ENCODE measurements at regions not wholly inside any gene's neighbourhood (a gene's known extent, or its start where the extent isn't known, plus 50 kb on each side); places are given as distances from the start of the nearest gene placed in this dataset.

- no peak for FAIRE-seq
- Histone ChIP-seq H3K9ac (ENCODE audit: control insufficient read depth, extremely low read depth, insufficient read depth, low read length) (no peak overlapping the region), H3K27ac (ENCODE audit: control insufficient read depth, insufficient read depth, low read length) (no peak overlapping the region), H3K79me2 (ENCODE audit: control insufficient read depth, insufficient read depth, low read length) (no peaks in the 10 kb centered on the region), H4K20me1 (ENCODE audit: control insufficient read depth, extremely low read depth, insufficient read depth, low read length) (no peaks in the 10 kb centered on the region), H3K4me2 (ENCODE audit: control insufficient read depth, extremely low read depth, insufficient read depth, low read depth, low read length) (no peak overlapping the region), H2AFZ (ENCODE audit: control insufficient read depth, low read length) (no peak overlapping the region), H3K9me3 (ENCODE audit: control insufficient read depth, low read depth, low read length) (no peaks in the 10 kb centered on the region), H3K4me3 (ENCODE audit: control insufficient read depth in 2 of 3, extremely low read depth in 1 of 3, insufficient read depth in 2 of 3, low read depth in 1 of 3, low read length in 3 of 3) (no peak overlapping the region), H3K4me1 (ENCODE audit: control insufficient read depth, extremely low read depth, insufficient read depth, low read length) (peaks cover 18% of the 10 kb centered on the region), H3K36me3 (ENCODE audit: control insufficient read depth in 2 of 2, extremely low read depth in 1 of 2, insufficient read depth in 2 of 2, low read length in 2 of 2) (no peaks in the 10 kb centered on the region), H3K27me3 (ENCODE audit: control insufficient read depth, extremely low read depth, insufficient read depth, low read length) (no peaks in the 10 kb centered on the region), H3K9me1 (ENCODE audit: control insufficient read depth, extremely low read depth, insufficient read depth, low read length) (no peaks in the 10 kb centered on the region)
- no peak for DNase-seq (ENCODE audit: low read depth, low spot score)
- dilution Hi-C loops (cut with MboI; ENCODE audit: extremely low pct_ligation_motif_present, low sequenced_read_pairs) = no loop called here
- TF ChIP-seq CTCF (optimal IDR thresholded peaks at IDR 0.05 in 1 of 3, IDR thresholded peaks at IDR 0.05 in 1 of 3, conservative IDR thresholded peaks at IDR 0.05 in 1 of 3; ENCODE audit: extremely low read depth in 1 of 3, insufficient read depth in 2 of 3, low read length in 3 of 3) (no peak), EZH2 (IDR thresholded peaks at IDR 0.05; ENCODE audit: low read length) (no peak)
These were observed 390.6 kb downstream of the NDFIP2 start for GRCh38 chr13:79871594-79871993.

- peak; percentile 15 for DNase-seq (ENCODE audit: low read depth, low spot score)
These were observed 389.8 kb downstream of the NDFIP2 start for GRCh38 chr13:79870766-79871165.

More at GRCh38 chr13:79870766-79871165, 389.8 kb downstream of the NDFIP2 start:
- no peaks in the 10 kb centered on the region for H3K27me3 ChIP-seq (ENCODE audit: control insufficient read depth, extremely low read depth, insufficient read depth, low read length)
- no peak overlapping the region for H2AFZ ChIP-seq (ENCODE audit: control insufficient read depth, low read length)
- no peak overlapping the region for H3K4me2 ChIP-seq (ENCODE audit: control insufficient read depth, extremely low read depth, insufficient read depth, low read depth, low read length)
- no peak overlapping the region for H3K9ac ChIP-seq (ENCODE audit: control insufficient read depth, extremely low read depth, insufficient read depth, low read length)
- H3K79me2 ChIP-seq (ENCODE audit: control insufficient read depth, insufficient read depth, low read length) = no peaks in the 10 kb centered on the region
- no peak overlapping the region for H3K27ac ChIP-seq (ENCODE audit: control insufficient read depth, insufficient read depth, low read length)
- no peaks in the 10 kb centered on the region for H3K9me1 ChIP-seq (ENCODE audit: control insufficient read depth, extremely low read depth, insufficient read depth, low read length)
- no peaks in the 10 kb centered on the region for H4K20me1 ChIP-seq (ENCODE audit: control insufficient read depth, extremely low read depth, insufficient read depth, low read length)
- peaks cover 18% of the 10 kb centered on the region for H3K4me1 ChIP-seq (ENCODE audit: control insufficient read depth, extremely low read depth, insufficient read depth, low read length)
- no peak overlapping the region for H3K4me3 ChIP-seq (ENCODE audit: control insufficient read depth in 2 of 3, extremely low read depth in 1 of 3, insufficient read depth in 2 of 3, low read depth in 1 of 3, low read length in 3 of 3)
- H3K9me3 ChIP-seq (ENCODE audit: control insufficient read depth, low read depth, low read length) = no peaks in the 10 kb centered on the region
- FAIRE-seq = peak; percentile 26
- dilution Hi-C loops (cut with MboI; ENCODE audit: extremely low pct_ligation_motif_present, low sequenced_read_pairs) = no loop called here
- TF ChIP-seq CTCF (optimal IDR thresholded peaks at IDR 0.05 in 1 of 3, IDR thresholded peaks at IDR 0.05 in 1 of 3, conservative IDR thresholded peaks at IDR 0.05 in 1 of 3; ENCODE audit: extremely low read depth in 1 of 3, insufficient read depth in 2 of 3, low read length in 3 of 3) (no peak), EZH2 (IDR thresholded peaks at IDR 0.05; ENCODE audit: low read length) (no peak)
- no peaks in the 10 kb centered on the region for H3K36me3 ChIP-seq (ENCODE audit: control insufficient read depth in 2 of 2, extremely low read depth in 1 of 2, insufficient read depth in 2 of 2, low read length in 2 of 2)

Measured in keratinocyte (primary cell).